Lung (tissue), 11 donors: ENCODE measurements at regions not wholly inside any gene's neighbourhood (a gene's known extent, or its start where the extent isn't known, plus 50 kb on each side); places are given as distances from the start of the nearest gene placed in this dataset.

Experiments used
- ATAC-seq: fragments of 200-7000 bp; cut with Tn5 transposase; one replicate; pipeline ENCODE4 v1.9.1; 2020; ENCODE audit warnings: moderate number of reproducible peaks; ENCODE audit not compliant: insufficient read depth, low FRiP score
- DNase-seq, 3 donors: peaks; one replicate each; pipeline ENCODE4 v3.0.0-alpha.2; 2013 to 2017
- H3K27ac ChIP-seq, 2 donors: one replicate each; pipeline ENCODE4 v1.5.1; 2013; ENCODE audit warnings: mild to moderate bottlenecking in 2 of 2, moderate library complexity in 2 of 2, control low read depth in 1 of 2, inconsistent platforms in 1 of 2, low read depth in 1 of 2, low read length in 1 of 2
- H3K27me3 ChIP-seq, 3 donors: one replicate each; pipeline ENCODE4 v1.5.1; 2013; ENCODE audit warnings: low read length in 2 of 3; ENCODE audit not compliant: control insufficient read depth in 3 of 3, insufficient read depth in 3 of 3
- H3K36me3 ChIP-seq, 4 donors: one replicate each; pipeline ENCODE4 v1.5.1; 2013; ENCODE audit warnings: low read length in 4 of 4, mild to moderate bottlenecking in 1 of 4, moderate library complexity in 1 of 4; ENCODE audit not compliant: control insufficient read depth in 4 of 4, insufficient read depth in 4 of 4
- H3K4me1 ChIP-seq, 5 donors: one replicate each; pipeline ENCODE4 v1.5.1; 2013; ENCODE audit warnings: low read length in 5 of 5, mild to moderate bottlenecking in 2 of 5, moderate library complexity in 1 of 5; ENCODE audit not compliant: control insufficient read depth in 5 of 5, insufficient read depth in 5 of 5
- H3K4me3 ChIP-seq: one replicate; pipeline ENCODE4 v1.5.1; 2013; ENCODE audit warnings: mild to moderate bottlenecking, control low read depth, moderate library complexity
- H3K9ac ChIP-seq, 2 donors: one replicate each; pipeline ENCODE4 v1.5.1; 2013; ENCODE audit warnings: low read length in 2 of 2, control low read depth in 1 of 2; ENCODE audit not compliant: insufficient read depth in 1 of 2
- H3K9me3 ChIP-seq, 4 donors: one replicate each; pipeline ENCODE4 v1.5.1; 2013; ENCODE audit warnings: low read length in 3 of 4, mild to moderate bottlenecking in 1 of 4, moderate library complexity in 1 of 4; ENCODE audit not compliant: control insufficient read depth in 4 of 4, insufficient read depth in 3 of 4
- CTCF ChIP-seq: IDR thresholded peaks from 2 replicates; pipeline ENCODE4 v1.5.1; 2012; ENCODE audit warnings: mild to moderate bottlenecking; ENCODE audit errors: control extremely low read depth, extremely low read depth
- WGBS, 2 donors: extraction: QIAGEN DNeasy Blood & Tissue Kit; methylation state at CpG; one replicate each; pipeline ENCODE4 v1.1.7; 2013; 5-methylcytosine and 5-hydroxymethylcytosine counted together
- donor health status: control.
- donor health status: control.
- donor health status: Bipolar disorder and iron deficiency.
- donor health status: healthy.
- donor health status: DM: yes; HTN: yes; CAD: no.

DNA sequence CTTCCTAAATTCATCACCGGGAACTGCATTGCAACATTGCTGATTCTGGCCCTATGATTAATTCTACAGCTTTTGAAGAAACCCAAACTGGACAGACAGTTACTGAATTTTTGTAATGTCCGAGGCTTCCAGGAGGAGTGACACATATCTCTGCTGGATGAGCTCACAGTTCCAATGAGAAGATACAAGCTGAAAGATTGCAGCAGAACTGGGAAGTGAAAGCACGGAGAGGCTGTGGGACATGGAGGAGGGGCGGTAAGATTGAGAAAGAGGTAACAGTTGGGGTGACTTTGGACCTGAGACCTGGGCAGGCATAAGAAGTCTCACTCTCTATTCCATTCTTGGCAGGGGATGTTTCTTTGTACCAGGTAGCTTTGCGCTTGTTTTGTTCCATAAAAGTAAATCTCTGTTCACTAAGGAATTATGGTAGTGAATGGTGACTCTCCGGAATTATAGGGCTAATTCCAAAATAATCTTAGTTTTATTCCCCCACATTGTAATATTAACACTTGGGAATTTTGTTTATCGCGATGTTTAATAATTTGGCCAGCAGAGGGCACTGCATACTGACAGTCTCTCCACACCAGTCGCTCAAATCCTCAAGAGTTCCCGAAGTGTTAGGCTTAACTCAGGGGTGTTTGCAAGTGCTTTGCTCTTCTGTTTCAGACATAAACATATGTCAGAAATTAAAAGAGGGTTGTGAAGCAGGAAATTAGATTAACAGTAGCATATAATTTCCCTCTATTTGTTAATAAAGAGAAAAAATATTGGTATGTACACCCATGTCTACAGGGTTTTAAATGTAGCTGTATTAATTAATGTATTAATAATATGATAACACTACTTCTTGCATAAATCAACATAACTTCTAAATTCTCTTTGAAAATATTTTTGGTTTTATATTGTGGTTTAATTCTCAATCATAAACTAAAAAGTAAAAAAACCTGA is 201.4 kb downstream of the SOCS6 start:
- peak; percentile 48 to 82 (median 73) for DNase-seq
- Histone ChIP-seq H3K4me1 (no peaks in the 10 kb centered on the region), H3K4me3 (no peak overlapping the region), H3K36me3 (no peaks in the 10 kb centered on the region), H3K9me3 (no peaks in the 10 kb centered on the region), H3K9ac (no peak overlapping the region), H3K27ac (no peak overlapping the region), H3K27me3 (no peaks in the 10 kb centered on the region)
- 9 to 19% methylated on average over 10 of the region's 10 CpGs for WGBS, 2 donors
- ATAC-seq, result peak; percentile 74
- TF ChIP-seq CTCF, result peak; percentile 16

- no peak for TF ChIP-seq CTCF
- H3K27me3 ChIP-seq, result no peaks in the 10 kb centered on the region
- H3K4me1 ChIP-seq, result no peaks in the 10 kb centered on the region
- no peak for ATAC-seq
- DNase-seq, result no peak
- no peak overlapping the region for H3K4me3 ChIP-seq
- H3K27ac ChIP-seq, result peak overlapping the region in 1 of 2 donors; percentile 57
- no peak overlapping the region for H3K9ac ChIP-seq
- no peaks in the 10 kb centered on the region for H3K9me3 ChIP-seq
- H3K36me3 ChIP-seq, result no peaks in the 10 kb centered on the region
- 37 to 62% methylated on average over 4 of the region's 4 CpGs for WGBS, 2 donors
Observed at GRCh38 chr18:70489571-70489970, 200.7 kb downstream of the SOCS6 start.

DNA sequence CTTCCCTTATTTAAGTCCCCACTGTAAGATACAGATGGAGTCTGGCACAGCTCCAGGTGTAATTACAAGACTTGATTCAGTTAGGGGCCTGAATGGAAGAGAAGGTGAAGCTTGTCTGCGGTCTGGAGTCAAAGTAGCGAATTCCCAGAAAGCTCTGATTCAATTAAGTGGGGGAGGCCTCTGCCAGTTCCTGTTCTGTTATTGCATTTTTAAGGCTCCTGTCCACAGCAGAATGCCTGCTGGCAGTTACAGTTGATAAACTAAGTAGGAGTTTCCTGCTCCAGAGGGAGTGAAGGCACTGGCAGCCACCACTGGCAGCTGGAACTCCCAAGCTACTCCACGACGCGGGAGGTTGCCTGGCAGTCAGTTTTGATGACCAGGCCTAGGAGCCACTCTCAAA is 181.1 kb downstream of the SOCS6 start:
- Histone ChIP-seq H3K27me3 (peaks cover 0 to 2% (median 0%) of the 10 kb centered on the region in 3 donors), H3K9me3 (no peaks in the 10 kb centered on the region), H3K36me3 (no peaks in the 10 kb centered on the region), H3K4me3 (no peak overlapping the region), H3K27ac (no peak overlapping the region), H3K9ac (no peak overlapping the region), H3K4me1 (no peaks in the 10 kb centered on the region)
- DNase-seq, result peak in 2 of 3 donors; percentile 36 to 47
- WGBS, 2 donors, result 52 to 65% methylated on average over 5 of the region's 5 CpGs
- ATAC-seq, result no peak
- TF ChIP-seq CTCF, result no peak
